ENCODE measurements at regions not wholly inside any gene's neighbourhood (a gene's known extent, or its start where the extent isn't known, plus 50 kb on each side); places are given as distances from the start of the nearest gene placed in this dataset.

GRCh38 chr1:218205721-218206120 lies 79.4 kb upstream of the RRP15 start:
- Histone ChIP-seq H3K4me3 (no peak overlapping the region), H3K27me3 (no peaks in the 10 kb centered on the region), H3K4me1 (no peaks in the 10 kb centered on the region), H3K36me3 (no peaks in the 10 kb centered on the region), H3K9me3 (no peaks in the 10 kb centered on the region), H3K27ac (no peak overlapping the region)
- DNase-seq = no peak
- no peak for TF ChIP-seq CTCF (IDR thresholded peaks at IDR 0.05)
- ATAC-seq = no peak
- intact Hi-C loops (cut with DNase I) = no loop called here

GRCh38 chr1:218207194-218207593 lies 77.9 kb upstream of the RRP15 start:
- no peak overlapping the region for H3K27ac ChIP-seq
- H3K4me1 ChIP-seq = no peaks in the 10 kb centered on the region
- no peak overlapping the region for H3K4me3 ChIP-seq
- H3K27me3 ChIP-seq = no peaks in the 10 kb centered on the region
- no peaks in the 10 kb centered on the region for H3K36me3 ChIP-seq
- no peak for DNase-seq
- intact Hi-C loops (cut with DNase I) = no loop called here
- H3K9me3 ChIP-seq = no peaks in the 10 kb centered on the region
- ATAC-seq = no peak
- no peak for TF ChIP-seq CTCF (IDR thresholded peaks at IDR 0.05)

- intact Hi-C loops (cut with DNase I) = no loop called here
- ATAC-seq (no peak), DNase-seq (no peak)
- H3K9me3 ChIP-seq = no peaks in the 10 kb centered on the region
- no peak overlapping the region for H3K27ac ChIP-seq
- no peaks in the 10 kb centered on the region for H3K27me3 ChIP-seq
- no peaks in the 10 kb centered on the region for H3K36me3 ChIP-seq
- H3K4me3 ChIP-seq = no peak overlapping the region
- H3K4me1 ChIP-seq = no peaks in the 10 kb centered on the region
- no peak for TF ChIP-seq CTCF (IDR thresholded peaks at IDR 0.05)
These were observed 75.7 kb upstream of the RRP15 start for GRCh38 chr1:218209351-218209861.

GRCh38 chr1:218211241-218211640 lies 73.9 kb upstream of the RRP15 start:
- no peaks in the 10 kb centered on the region for H3K27me3 ChIP-seq
- H3K27ac ChIP-seq = no peak overlapping the region
- H3K9me3 ChIP-seq = no peaks in the 10 kb centered on the region
- H3K4me3 ChIP-seq = no peak overlapping the region
- no peaks in the 10 kb centered on the region for H3K4me1 ChIP-seq
- no peaks in the 10 kb centered on the region for H3K36me3 ChIP-seq
- no peak for TF ChIP-seq CTCF (IDR thresholded peaks at IDR 0.05)
- intact Hi-C loops (cut with DNase I) = no loop called here
- no peak for DNase-seq
- no peak for ATAC-seq

GRCh38 chr1:218217040-218217439 lies 68.1 kb upstream of the RRP15 start:
- Histone ChIP-seq H3K4me3 (no peak overlapping the region), H3K27me3 (no peaks in the 10 kb centered on the region), H3K9me3 (no peaks in the 10 kb centered on the region), H3K36me3 (no peaks in the 10 kb centered on the region), H3K27ac (no peak overlapping the region), H3K4me1 (no peaks in the 10 kb centered on the region)
- intact Hi-C loops (cut with DNase I) = no loop called here
- no peak for TF ChIP-seq CTCF (IDR thresholded peaks at IDR 0.05)
- no peak for DNase-seq
- ATAC-seq = no peak

GRCh38 chr1:218219460-218219859 lies 65.6 kb upstream of the RRP15 start:
- Histone ChIP-seq H3K36me3 (no peaks in the 10 kb centered on the region), H3K27me3 (no peaks in the 10 kb centered on the region), H3K4me3 (no peak overlapping the region), H3K9me3 (no peaks in the 10 kb centered on the region), H3K27ac (no peak overlapping the region), H3K4me1 (no peaks in the 10 kb centered on the region)
- intact Hi-C loops (cut with DNase I) = no loop called here
- ATAC-seq = no peak
- no peak for TF ChIP-seq CTCF (IDR thresholded peaks at IDR 0.05)
- DNase-seq = no peak

Data from upper lobe of right lung (tissue), 1 donor.